H4 (cell line): ENCODE measurements at regions not wholly inside any gene's neighbourhood (a gene's known extent, or its start where the extent isn't known, plus 50 kb on each side); places are given as distances from the start of the nearest gene placed in this dataset.

ENCODE experiments used
- DNase-seq: peaks from one replicate; pipeline ENCODE4 v3.0.0-alpha.2; 2015; ENCODE audit warnings: low spot score

GRCh38 chr18:72089432-72089831, 454.7 kb downstream of the CBLN2 start:
- no peak for DNase-seq

GRCh38 chr18:72086421-72086820, 457.7 kb downstream of the CBLN2 start:
- DNase-seq, result peak; percentile 63

- no peak for DNase-seq
Observed at GRCh38 chr18:72075040-72075439, 469.1 kb downstream of the CBLN2 start.

- no peak for DNase-seq
Observed at GRCh38 chr18:72063001-72063400, 481.1 kb downstream of the CBLN2 start.

- no peak for DNase-seq
Observed at GRCh38 chr18:72058851-72059250, 485.3 kb downstream of the CBLN2 start.

DNA sequence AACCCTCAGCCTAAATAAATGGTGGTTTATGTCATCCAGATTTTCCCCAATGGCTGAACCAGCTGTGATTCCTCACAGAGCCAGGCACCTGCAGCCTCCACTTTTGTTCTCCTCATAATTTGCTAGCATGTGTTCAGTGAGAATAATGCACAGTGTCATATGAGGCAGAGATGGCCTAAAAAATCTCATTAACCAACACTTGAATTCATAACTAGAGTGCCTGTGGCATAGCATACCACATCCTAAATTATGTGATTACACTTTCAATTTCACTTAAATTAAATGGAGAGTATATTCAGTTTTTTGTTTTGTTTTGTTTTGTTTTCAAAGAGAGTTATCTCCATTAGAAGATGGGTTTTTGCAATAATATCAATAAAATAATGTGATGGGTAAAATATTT, 488.0 kb downstream of the CBLN2 start:
- no peak for DNase-seq

DNA sequence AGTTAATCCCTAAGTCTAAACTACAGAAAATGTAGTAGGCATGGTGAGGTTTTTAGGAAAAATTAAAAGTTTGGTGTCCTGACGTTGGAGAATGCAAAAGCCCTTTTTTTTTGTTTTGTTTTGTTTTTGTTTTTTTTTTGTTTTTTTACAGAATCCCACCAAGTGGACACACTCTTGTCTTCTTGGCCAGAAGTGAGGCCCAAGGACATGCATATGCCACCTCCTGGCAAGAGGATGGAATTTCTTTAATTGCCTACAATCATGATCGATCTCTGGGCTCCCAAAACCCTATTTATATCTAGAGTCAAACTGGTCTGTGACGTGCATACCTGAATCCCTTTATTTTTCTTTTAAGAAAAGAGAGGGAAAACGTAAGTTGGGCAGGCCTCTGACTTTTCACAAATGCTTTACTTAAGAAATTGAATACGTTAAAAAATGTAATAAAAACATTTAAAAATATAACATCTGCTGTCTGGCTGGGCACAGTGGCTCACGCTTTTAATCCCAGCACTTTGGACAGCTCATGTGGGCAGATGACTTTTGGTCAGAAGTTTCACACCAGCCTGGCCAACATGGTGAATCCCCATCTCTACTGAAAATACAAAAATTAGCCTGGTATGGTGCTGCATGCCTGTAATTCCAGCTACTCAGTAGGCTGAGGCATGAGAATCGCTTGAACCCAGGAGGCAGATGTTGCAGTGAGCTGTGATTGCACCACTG, 502.7 kb downstream of the CBLN2 start:
- peak; percentile 14 for DNase-seq

GRCh38 chr18:72013427-72013850, 530.7 kb downstream of the CBLN2 start:
- DNase-seq, result peak; percentile 89

DNA sequence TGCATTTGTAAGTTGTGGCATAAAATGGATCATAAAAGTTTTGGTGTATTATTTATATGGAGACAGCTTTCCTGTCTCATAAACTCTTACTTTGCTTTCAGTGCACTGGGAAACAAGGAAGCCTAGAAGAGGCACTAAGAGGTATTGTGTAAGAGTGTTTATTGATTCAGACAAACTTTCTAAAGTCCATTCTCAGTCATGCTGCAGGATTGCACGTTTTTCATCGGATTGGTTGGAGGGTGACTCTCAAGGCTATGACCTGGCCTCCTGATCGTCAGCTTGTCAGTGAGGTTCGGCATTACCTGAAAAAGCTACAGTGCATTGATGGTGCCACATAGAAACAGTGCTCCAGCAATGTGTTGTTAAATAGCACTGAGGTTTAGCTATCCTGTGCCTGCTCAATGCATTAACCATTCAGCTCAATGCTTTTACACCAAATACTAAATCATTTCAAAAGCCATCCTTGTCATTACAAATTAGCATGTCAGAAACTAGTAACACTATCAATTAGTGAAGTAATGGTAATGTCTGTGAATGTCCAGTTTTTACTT, 545.5 kb downstream of the CBLN2 start:
- DNase-seq, result no peak

DNA sequence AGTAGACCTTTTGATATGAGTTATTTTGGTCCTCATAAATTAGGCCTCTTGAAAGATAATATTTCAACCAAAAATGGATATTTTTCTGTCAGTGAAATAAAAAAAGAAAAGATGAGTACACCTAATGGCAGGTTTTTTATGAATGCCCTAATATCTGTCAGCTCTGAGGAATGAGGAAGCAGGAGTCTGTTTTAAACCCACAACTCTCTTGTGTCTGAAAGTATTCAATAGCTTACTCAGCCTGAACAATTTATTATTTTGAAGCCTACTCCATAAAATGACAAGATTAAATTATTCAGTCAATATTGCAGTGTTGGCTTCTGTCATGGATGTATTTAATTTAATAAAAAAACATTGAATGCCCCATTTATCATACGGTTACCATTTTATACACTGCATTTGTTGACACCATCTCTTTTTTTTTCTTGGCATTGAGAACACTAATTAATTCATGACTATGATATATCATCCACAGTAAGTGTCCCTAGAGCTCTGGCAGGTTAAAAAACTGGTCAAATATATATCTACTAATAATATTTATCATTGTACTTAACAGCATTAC, 548.2 kb downstream of the CBLN2 start:
- no peak for DNase-seq

- DNase-seq, result no peak
Observed at GRCh38 chr18:71994273-71994672, 549.9 kb downstream of the CBLN2 start.

DNA sequence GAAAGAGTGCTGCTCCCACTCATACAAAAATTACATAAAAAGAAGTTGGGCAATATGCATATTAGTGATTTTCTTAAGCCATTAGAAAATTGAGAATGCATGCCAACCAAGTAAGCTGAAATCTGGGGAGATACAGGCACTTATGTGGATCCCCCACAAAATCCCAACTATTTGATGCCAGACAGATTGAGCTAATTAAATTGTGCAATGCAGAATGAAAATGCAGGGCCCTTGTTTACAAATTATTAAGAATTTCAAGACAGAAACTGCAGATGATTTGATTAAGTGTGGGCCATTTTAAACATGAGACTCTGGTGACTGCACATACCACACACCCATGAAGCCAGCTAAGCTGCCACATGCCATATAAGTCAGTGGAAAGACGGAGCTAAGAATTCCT, 554.5 kb downstream of the CBLN2 start:
- DNase-seq, result no peak

DNA sequence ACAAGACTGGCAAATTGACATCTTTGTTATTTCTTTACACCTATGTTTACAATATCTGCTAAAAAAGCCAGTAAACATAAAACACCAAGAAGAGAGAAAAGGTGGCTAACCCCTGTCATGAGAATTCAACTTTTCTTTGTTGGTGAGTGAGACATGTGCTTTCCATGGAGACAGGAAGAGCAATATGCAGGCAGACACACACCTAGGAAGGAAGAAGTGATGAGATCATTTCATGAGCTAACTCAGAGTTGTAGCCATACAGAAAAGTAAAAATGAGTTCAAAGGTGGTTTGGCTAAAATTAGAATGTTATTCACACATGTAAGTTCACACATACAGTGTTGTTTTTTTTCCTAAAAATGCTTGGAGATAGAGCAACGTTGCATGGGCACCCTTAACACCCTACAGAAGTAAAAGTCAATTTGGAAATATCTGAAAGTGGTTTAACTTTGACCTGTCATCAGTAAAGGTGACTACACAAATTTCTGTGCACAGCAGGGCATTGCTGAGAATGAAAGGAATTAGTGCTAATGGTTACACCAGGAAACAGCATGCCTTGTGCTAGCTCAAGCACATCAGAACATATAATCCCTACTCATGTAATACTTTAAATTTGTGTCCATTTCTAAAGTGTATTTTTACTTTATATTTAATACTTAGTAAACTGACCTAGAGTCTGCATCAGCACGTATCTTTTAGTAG, 557.6 kb downstream of the CBLN2 start:
- no peak for DNase-seq

DNA sequence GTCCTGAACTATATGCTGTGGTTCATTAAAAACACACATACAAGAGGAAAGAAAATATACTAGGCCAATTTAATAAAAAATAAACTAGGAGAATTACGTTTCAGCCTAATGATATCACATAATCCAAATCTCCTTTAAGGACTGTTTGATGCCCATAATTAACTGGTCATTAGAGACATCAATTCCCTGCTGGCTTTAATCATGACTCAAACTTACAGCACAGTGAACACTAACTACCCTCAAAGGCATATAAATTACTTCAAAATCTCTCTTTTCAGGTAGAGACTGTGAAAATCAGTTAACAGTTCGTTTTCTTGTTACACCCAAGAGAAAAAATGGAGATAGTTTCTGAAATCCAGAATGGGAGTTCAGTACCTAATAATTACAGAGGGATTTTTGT, 567.4 kb downstream of the CBLN2 start:
- no peak for DNase-seq

GRCh38 chr18:71966791-71967190, 577.4 kb downstream of the CBLN2 start:
- DNase-seq, result no peak

GRCh38 chr18:71958605-71959004, 585.5 kb downstream of the CBLN2 start:
- DNase-seq, result no peak

DNA sequence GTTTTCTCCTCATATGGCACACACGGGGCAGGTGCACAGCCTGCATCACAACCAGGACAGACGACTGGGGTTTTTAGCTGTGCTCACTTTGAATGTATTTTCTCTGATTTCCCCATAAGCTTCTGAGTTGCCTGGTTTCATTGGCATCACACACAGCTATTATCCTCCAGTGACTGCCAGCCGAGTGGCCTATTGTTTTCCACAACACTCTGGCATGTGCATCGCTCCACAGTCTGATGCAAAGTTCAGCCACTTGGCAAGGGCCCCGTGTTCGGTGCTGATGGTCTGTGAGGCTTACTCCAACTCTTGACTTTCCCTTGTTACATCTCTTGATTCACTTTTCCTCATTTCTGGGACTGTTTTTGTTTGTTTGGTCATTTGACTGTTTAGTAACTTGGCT, 593.1 kb downstream of the CBLN2 start:
- DNase-seq, result no peak

DNA sequence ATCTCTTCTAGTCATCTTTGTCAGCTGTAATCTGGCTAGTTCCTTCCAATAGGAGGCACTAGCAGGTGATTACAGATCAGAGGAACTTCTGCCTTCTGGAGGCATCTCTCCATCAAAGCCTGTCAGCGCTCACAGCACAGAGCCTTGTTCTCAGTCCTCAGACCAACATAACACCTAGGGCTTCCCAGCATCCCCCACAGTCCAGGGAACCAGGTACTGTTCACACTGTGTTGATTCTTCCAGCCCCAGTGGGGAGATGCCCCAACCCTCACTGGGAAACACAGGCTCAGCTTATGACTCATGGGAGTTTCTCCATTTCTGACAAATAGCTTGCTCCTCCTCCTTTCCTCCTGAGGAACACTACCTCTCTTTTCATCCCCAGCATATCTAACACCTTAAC, 601.7 kb downstream of the CBLN2 start:
- no peak for DNase-seq

- no peak for DNase-seq
Observed at GRCh38 chr18:71939483-71939882, 604.7 kb downstream of the CBLN2 start.

GRCh38 chr18:71936744-71937143, 607.4 kb downstream of the CBLN2 start:
- no peak for DNase-seq

GRCh38 chr18:71919211-71919610, 624.9 kb downstream of the CBLN2 start:
- DNase-seq, result no peak

- no peak for DNase-seq
Observed at GRCh38 chr18:71913641-71914040, 630.5 kb downstream of the CBLN2 start.

GRCh38 chr18:71902482-71902881, 641.7 kb downstream of the CBLN2 start:
- no peak for DNase-seq
